Central memory CD8-positive, alpha-beta T cell (primary cell): ENCODE measurements at regions not wholly inside any gene's neighbourhood (a gene's known extent, or its start where the extent isn't known, plus 50 kb on each side); places are given as distances from the start of the nearest gene placed in this dataset.

ENCODE experiments used
- ATAC-seq: fragments of 150-1000 bp; cut with Tn5 transposase; replicated peaks from 2 replicates; pipeline ENCODE4 v1.10.0; 2022; ENCODE audit warnings: mild to moderate bottlenecking, moderate FRiP score, moderate number of reproducible peaks; ENCODE audit not compliant: poor library complexity, severe bottlenecking; ENCODE audit errors: extremely low read depth
- DNase-seq, 2 donors: peaks; one replicate each; pipeline ENCODE4 v3.0.0; 2021; ENCODE audit warnings: low spot score in 2 of 2
- H3K27ac Mint-ChIP-seq: one replicate; pipeline ENCODE4 v1.8.0; 2022; ENCODE audit warnings: low read depth, mild to moderate bottlenecking, moderate library complexity, mixed read lengths
- H3K27me3 Mint-ChIP-seq: one replicate; pipeline ENCODE4 v1.8.0; 2022; ENCODE audit warnings: mixed read lengths
- H3K36me3 Mint-ChIP-seq: one replicate; pipeline ENCODE4 v1.8.0; 2022; ENCODE audit warnings: mild to moderate bottlenecking, moderate library complexity, mixed read lengths; ENCODE audit not compliant: insufficient read depth
- H3K4me1 Mint-ChIP-seq: one replicate; pipeline ENCODE4 v1.8.0; 2022; ENCODE audit warnings: mixed read lengths
- H3K4me3 Mint-ChIP-seq: one replicate; pipeline ENCODE4 v1.8.0; 2022; ENCODE audit warnings: mild to moderate bottlenecking, moderate library complexity, mixed read lengths
- H3K9me3 Mint-ChIP-seq: one replicate; pipeline ENCODE4 v1.8.0; 2022; ENCODE audit warnings: mixed read lengths

DNA sequence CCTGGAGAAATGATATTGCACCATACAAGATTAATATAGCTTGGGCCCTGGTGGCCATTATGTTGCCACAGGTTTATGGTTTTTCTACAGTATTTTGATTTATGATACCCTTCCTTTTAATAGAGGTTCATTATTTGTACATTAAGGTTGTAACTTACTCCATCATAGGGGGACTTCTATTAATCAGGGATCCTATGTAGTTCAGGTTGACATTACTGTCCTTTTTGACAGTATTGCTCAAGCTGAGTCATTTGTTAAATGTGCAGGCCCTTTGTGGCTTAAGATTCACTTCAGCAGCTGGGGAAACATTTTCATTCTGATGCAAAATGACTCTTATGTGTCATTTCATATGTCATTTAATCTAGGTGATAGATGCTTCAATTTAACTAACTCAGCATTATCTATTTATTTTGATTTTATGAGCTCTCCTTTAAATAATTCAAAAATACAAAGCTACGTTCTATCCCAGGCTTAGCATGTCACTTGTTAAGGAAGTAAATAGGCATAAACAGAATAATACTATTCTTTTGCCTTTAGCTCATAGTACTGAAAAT is 686.9 kb upstream of the NCAM2 start:
- H3K27ac Mint-ChIP-seq = no peak overlapping the region
- ATAC-seq (no peak), DNase-seq (no peak)
- peaks cover 10% of the 10 kb centered on the region for H3K9me3 Mint-ChIP-seq
- H3K36me3 Mint-ChIP-seq = no peaks in the 10 kb centered on the region
- no peaks in the 10 kb centered on the region for H3K4me1 Mint-ChIP-seq
- no peak overlapping the region for H3K4me3 Mint-ChIP-seq
- H3K27me3 Mint-ChIP-seq = no peaks in the 10 kb centered on the region

DNA sequence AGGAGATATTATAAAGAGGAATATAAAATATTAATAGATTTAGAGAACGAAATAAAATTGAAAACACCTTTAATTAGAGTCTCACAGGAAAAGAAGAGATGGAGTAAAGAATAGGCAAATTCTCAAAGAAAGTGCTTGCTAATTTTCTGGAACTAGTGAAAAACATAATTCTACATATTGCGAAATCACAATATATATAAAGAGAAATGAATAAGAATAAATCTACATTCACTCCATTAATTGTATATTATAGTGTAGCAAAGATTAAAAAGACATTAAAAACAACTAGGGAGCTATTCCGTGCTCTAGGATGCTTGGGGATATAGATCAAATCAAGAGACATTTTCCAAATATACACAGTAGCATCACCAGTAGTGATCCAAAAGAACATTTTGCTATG is 685.2 kb upstream of the NCAM2 start:
- DNase-seq = no peak
- Mint-ChIP-seq H3K4me1 (no peaks in the 10 kb centered on the region), H3K27ac (no peak overlapping the region), H3K27me3 (no peaks in the 10 kb centered on the region), H3K9me3 (peaks cover 21% of the 10 kb centered on the region), H3K36me3 (no peaks in the 10 kb centered on the region), H3K4me3 (no peak overlapping the region)
- ATAC-seq = no peak

DNA sequence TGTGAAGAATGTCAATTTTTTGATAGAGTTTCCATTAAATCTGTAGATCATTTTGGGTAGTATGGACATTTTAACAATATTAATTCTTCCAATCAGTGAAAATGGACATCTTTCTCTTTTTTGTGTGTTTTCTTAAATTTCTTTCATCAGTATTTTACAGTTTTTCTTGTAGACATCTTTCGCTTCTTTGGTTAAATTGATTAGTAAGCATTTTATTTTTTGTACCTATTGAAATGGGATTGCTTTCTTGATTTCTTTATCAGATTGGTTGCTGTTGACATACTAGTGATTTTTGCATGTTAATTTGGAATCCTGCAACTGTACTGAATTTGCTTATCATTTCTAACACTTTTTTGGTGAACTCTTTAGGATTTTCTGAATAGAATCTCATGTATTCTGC is 683.2 kb upstream of the NCAM2 start:
- DNase-seq (no peak), ATAC-seq (no peak)
- Mint-ChIP-seq H3K9me3 (peaks cover 22% of the 10 kb centered on the region), H3K4me1 (no peaks in the 10 kb centered on the region), H3K27me3 (no peaks in the 10 kb centered on the region), H3K27ac (no peak overlapping the region), H3K4me3 (no peak overlapping the region), H3K36me3 (no peaks in the 10 kb centered on the region)

DNA sequence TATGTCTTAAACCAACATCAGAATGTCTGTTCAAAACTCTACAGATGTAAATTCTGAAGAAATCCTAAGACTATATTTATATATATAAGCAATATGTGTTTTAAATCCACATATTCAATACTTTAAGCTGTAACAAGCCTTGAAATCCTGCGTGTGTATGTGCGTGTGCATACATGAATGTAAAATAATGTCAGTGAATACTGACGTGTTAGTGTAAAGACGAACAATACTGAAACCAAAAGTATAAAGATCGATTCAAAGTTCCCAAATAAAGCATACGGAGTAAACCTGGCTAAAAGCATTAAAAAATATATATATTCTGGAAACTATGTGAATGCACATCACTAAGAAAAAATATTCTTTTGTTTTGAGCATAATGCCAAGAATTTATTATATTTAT is 668.6 kb upstream of the NCAM2 start:
- DNase-seq = no peak
- H3K4me3 Mint-ChIP-seq = no peak overlapping the region
- peaks cover 1% of the 10 kb centered on the region for H3K36me3 Mint-ChIP-seq
- no peak for ATAC-seq
- no peak overlapping the region for H3K27ac Mint-ChIP-seq
- H3K27me3 Mint-ChIP-seq = no peaks in the 10 kb centered on the region
- H3K4me1 Mint-ChIP-seq = no peaks in the 10 kb centered on the region
- H3K9me3 Mint-ChIP-seq = peaks cover 22% of the 10 kb centered on the region

DNA sequence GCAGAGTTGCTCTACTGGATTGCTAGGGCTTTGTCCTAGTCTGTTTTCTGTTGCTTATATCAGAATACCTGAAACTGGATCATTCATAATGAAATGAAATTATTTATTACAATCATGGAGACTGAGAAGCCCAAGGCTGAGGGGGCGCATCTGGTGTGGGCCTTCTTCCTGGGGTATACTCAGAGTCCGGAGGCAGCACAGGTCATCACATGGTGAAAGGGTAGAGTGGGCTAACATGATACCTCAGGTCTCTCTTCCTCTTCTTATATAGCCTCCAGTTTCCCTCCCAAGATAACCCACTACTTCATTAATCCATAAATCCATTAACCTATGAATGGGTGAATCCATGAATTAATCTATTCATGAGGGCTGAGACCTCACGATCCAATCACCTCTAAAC is 667.6 kb upstream of the NCAM2 start:
- Mint-ChIP-seq H3K9me3 (peaks cover 27% of the 10 kb centered on the region), H3K4me1 (no peaks in the 10 kb centered on the region), H3K36me3 (peaks cover 1% of the 10 kb centered on the region), H3K27ac (no peak overlapping the region), H3K27me3 (no peaks in the 10 kb centered on the region), H3K4me3 (no peak overlapping the region)
- no peak for ATAC-seq
- DNase-seq = no peak

DNA sequence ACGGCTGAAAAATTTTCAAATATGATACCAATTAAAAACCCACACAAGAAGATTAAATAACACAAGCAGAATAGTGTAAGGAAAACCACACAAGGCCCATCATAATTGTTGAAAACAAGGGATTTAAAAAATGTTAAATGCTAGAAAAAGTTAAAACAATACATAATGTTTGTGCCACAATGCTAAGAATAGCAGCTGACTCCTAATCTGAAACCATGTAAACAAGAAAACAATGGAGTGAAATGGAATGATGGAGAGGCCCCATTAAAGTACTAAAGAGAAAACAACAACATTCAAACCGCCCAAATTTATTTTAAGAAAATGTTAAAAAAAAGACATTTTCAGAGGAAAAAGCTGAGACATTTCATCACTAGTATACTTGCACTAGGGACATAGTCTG is 663.6 kb upstream of the NCAM2 start:
- H3K27me3 Mint-ChIP-seq = no peaks in the 10 kb centered on the region
- no peak overlapping the region for H3K4me3 Mint-ChIP-seq
- H3K36me3 Mint-ChIP-seq = peaks cover 1% of the 10 kb centered on the region
- H3K4me1 Mint-ChIP-seq = no peaks in the 10 kb centered on the region
- no peak overlapping the region for H3K27ac Mint-ChIP-seq
- ATAC-seq (no peak), DNase-seq (no peak)
- peaks cover 27% of the 10 kb centered on the region for H3K9me3 Mint-ChIP-seq

DNA sequence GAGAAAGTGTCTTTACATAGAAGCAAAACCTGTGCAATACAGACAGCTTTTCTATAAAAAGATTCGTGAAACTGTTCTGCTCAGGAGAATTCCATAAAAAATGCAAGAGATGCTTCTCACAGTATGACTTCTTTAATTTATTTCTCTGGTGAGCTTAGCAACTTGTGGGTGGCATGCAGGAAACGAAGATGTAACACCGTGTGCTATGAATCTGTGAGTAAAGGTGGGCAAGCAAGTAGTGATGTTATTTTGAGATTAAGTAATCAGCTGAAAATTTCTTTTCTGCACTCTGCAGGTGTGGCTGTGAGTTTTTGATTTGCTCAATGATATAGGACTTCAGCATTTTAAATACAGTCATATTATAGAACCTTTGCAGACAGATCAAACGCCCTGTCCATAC is 656.8 kb upstream of the NCAM2 start:
- no peak for ATAC-seq

DNA sequence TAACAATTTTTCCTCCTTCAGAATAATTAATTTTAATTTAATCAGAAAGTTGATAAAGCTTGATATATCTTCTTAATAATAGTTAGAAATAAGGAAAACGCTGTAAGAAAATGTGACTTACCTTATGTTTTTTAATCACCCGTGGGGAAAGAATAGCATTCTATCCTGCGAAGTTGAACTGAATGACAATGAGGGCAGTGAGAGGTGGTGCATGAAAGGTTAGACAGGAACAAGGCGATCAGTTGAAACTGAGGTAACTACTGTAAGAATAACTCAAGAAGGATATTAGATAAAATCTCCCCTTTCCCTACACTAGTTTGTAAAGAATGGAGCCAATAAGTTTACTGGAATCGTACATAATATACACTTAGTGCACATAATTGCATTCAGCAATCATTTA is 655.0 kb upstream of the NCAM2 start:
- Mint-ChIP-seq H3K4me3 (no peak overlapping the region), H3K36me3 (no peaks in the 10 kb centered on the region), H3K27me3 (no peaks in the 10 kb centered on the region), H3K9me3 (peaks cover 28% of the 10 kb centered on the region), H3K4me1 (no peaks in the 10 kb centered on the region), H3K27ac (no peak overlapping the region)
- ATAC-seq (no peak), DNase-seq (no peak)

More for the DNA sequence above, 656.8 kb upstream of the NCAM2 start:
- H3K27me3 Mint-ChIP-seq = no peaks in the 10 kb centered on the region
- H3K9me3 Mint-ChIP-seq = peaks cover 22% of the 10 kb centered on the region
- no peak for DNase-seq
- H3K27ac Mint-ChIP-seq = no peak overlapping the region
- no peaks in the 10 kb centered on the region for H3K4me1 Mint-ChIP-seq
- no peaks in the 10 kb centered on the region for H3K36me3 Mint-ChIP-seq
- no peak overlapping the region for H3K4me3 Mint-ChIP-seq

DNA sequence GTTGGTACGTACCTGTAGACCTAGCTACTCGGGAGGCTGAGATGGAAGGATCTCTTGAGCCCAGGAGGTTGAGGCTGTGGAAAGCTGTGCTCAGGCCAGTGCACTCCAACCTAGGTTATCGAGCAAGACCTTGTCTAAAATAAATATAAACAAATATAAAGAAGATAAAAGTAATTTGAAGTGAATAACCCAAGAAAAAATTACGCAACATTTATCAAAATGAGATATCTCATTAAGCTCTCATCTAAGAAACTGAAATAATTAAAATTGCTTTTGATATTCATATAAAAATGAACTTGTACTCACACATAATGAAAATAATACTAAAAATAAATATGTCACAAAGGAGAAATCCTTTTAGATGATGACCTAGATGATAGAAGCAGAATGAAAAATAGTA is 647.1 kb upstream of the NCAM2 start:
- Mint-ChIP-seq H3K9me3 (peaks cover 17% of the 10 kb centered on the region), H3K36me3 (no peaks in the 10 kb centered on the region), H3K27ac (no peak overlapping the region)

DNA sequence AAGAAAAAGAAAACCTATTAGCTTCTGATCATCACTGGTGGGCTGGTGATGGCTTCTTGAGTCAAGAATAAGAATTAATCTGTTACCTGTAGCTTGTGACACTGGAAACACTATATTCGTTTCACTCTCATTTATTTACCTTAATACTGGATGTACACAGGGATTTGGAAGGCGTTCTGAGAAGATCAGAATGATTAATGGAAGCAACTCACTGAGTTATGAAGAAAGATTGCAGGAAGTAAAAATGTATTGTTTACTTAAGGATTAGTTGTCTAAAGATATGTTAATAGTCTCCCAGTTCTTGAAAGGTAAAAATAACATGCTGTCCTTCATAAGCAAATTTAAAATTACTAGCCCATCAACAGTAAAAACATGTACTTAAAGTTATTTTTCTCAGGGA is 644.9 kb upstream of the NCAM2 start:
- Mint-ChIP-seq H3K4me3 (no peak overlapping the region), H3K27me3 (no peaks in the 10 kb centered on the region), H3K36me3 (no peaks in the 10 kb centered on the region), H3K9me3 (peaks cover 12% of the 10 kb centered on the region), H3K27ac (no peak overlapping the region), H3K4me1 (no peaks in the 10 kb centered on the region)
- ATAC-seq (no peak), DNase-seq (no peak)

More for the DNA sequence above, 647.1 kb upstream of the NCAM2 start:
- no peak for DNase-seq
- H3K27me3 Mint-ChIP-seq = no peaks in the 10 kb centered on the region
- no peak overlapping the region for H3K4me3 Mint-ChIP-seq
- no peak for ATAC-seq
- H3K4me1 Mint-ChIP-seq = no peaks in the 10 kb centered on the region

DNA sequence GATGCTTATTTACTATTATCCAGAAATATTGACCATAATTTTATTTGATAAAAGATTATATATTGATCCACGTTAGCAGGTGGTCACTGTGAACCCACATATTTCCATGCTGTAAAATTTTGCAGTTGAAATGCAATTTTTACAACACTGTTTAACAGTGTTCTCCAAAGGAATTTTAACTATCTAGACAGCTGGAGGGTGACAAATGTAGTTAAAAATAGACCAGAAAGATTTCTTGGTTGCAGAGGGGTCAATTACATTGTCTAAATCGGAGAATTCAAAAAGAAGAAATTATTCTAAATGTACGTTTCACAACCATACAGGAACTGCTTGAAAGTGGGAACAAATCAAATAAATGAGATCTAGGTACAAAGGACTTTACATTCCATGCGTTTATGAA is 625.2 kb upstream of the NCAM2 start:
- Mint-ChIP-seq H3K27ac (no peak overlapping the region), H3K9me3 (peaks cover 21% of the 10 kb centered on the region), H3K4me1 (no peaks in the 10 kb centered on the region), H3K27me3 (no peaks in the 10 kb centered on the region), H3K4me3 (no peak overlapping the region), H3K36me3 (no peaks in the 10 kb centered on the region)
- ATAC-seq = no peak
- no peak for DNase-seq

DNA sequence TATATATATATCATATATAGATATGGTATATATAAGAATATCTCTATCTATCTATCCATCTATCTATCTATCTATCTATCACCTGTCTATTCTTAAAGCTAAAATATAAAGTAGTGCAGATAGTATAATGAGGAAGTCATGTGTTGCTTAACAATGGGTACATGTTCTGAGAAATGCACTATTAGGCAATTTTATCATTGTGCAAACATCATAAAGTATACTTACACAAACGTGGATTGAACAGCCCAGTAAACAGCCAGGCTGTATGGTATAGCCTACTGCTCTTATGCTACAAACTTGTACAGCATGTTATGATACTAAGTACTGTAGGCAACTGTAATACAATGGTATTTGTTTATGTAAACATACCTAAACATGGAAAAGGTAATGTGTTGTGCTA is 621.0 kb upstream of the NCAM2 start:
- Mint-ChIP-seq H3K27ac (no peak overlapping the region), H3K9me3 (peaks cover 10% of the 10 kb centered on the region), H3K27me3 (no peaks in the 10 kb centered on the region), H3K4me1 (no peaks in the 10 kb centered on the region), H3K4me3 (no peak overlapping the region), H3K36me3 (no peaks in the 10 kb centered on the region)
- no peak for DNase-seq
- no peak for ATAC-seq

DNA sequence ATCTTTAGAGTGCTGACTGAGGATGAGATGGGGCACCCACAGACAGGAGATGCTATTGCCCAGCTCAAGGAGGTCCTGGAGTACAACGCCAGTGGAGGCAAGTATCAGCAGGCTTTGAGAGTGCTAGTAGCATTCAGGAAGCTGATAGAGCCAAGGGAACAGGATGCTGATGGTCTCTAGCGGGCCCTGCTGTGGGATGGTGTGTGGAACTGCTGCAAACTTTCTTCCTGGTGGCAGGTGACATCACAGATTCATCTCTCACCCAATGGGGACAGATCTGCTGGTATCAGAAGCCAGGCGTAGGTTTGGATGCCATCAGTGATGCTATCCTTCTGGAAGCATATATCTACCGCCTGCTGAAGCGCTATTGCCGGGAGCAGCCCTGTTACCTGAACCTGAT is 609.8 kb upstream of the NCAM2 start:
- Mint-ChIP-seq H3K4me3 (no peak overlapping the region), H3K9me3 (peaks cover 34% of the 10 kb centered on the region), H3K27ac (no peak overlapping the region), H3K4me1 (no peaks in the 10 kb centered on the region), H3K27me3 (no peaks in the 10 kb centered on the region), H3K36me3 (no peaks in the 10 kb centered on the region)
- ATAC-seq (no peak), DNase-seq (no peak)

DNA sequence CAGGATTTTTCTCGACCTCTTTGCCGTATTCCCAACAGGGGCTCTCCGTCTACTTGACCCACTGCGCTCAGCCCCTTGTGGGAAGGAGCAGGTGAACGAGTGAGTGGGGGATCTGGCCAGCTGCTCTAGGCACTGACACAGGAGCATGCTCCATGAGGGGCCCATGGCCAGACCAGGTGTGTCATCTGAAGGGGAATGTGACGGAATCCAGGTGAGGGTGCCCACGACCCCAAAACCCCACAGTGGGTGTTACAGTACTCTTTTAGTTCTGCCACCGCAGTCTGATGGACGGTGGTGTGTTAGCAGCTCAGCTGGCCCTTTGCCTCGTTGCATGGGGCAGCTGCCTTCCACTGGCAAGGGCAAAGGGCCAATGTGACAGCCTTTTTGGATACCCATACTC is 601.4 kb upstream of the NCAM2 start:
- Mint-ChIP-seq H3K27me3 (no peaks in the 10 kb centered on the region), H3K4me3 (no peak overlapping the region), H3K27ac (no peak overlapping the region), H3K9me3 (peaks cover 15% of the 10 kb centered on the region), H3K36me3 (peaks cover 2% of the 10 kb centered on the region), H3K4me1 (no peaks in the 10 kb centered on the region)
- ATAC-seq = no peak
- no peak for DNase-seq
